ENCODE measurements at regions not wholly inside any gene's neighbourhood (a gene's known extent, or its start where the extent isn't known, plus 50 kb on each side); places are given as distances from the start of the nearest gene placed in this dataset.
A peak's percentile ranks its signal among the peaks of the same experiment; 100 is the strongest.

DNA sequence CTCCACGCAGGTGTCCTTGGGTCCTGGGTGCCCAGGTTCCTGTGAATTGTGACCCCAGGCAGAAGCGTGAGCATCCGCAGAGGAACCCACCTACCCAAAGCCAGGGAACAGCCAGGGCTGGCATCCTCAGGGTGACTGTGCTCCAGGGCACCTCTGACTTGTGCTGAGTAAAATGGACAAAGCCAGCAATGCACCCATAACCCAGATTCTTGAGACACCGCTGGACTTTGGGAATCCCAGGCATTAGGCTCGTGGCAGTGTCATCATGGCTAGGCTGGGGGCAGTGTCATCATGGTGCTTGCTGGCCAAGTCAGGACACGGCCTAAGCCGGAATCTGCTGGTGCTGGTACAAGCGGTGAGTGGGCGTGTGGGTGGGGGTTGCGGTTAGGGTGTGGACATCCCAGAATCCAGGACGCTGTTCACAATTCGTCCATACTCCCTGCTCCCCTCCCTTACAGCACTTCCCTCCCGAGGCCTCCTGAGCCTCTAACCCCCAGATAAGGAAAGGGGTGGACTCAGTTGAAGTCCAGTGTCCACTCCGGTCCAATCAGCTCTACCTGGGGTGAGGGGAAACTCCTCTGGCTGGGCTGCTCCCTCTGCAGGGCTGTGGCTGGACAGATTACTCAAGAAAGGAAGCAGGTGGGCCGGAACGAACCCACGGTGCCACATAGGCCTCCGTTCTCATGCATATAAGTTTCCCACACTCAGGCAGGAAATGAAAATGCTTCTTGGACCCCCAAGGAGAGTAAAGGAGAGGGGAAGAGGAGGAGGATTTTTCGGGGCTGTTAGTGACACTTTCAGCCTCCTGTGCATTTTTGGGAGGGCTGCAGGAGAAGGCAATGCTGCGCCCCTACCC lies 138.9 kb downstream of the SEC14L1 start (continued):
- TF ChIP-seq ZFP36L2 (CRISPR knock-in tag; IDR thresholded peaks at IDR 0.05) (0 out of 2 replicates have a peak, but pooled peaks have one; percentile 9), SNAPC2 (CRISPR knock-in tag; IDR thresholded peaks at IDR 0.05) (0 out of 2 replicates have a peak, but pooled peaks have one; percentile 45), ZKSCAN1 (IDR thresholded peaks at IDR 0.05; ENCODE audit: low read length) (no peak), ZNF839 (CRISPR knock-in tag; IDR thresholded peaks at IDR 0.05; ENCODE audit: borderline replicate concordance) (peak; percentile 85; the same call in 1 of the 2 replicates), ZFP37 (CRISPR knock-in tag; IDR thresholded peaks at IDR 0.05; ENCODE audit: borderline replicate concordance) (peak; percentile 78; the same call in 1 of the 2 replicates), AKAP8 (CRISPR knock-in tag; IDR thresholded peaks at IDR 0.05) (peak; percentile 92; the same call in 1 of the 2 replicates), ZNF496 (CRISPR knock-in tag; IDR thresholded peaks at IDR 0.05; ENCODE audit: insufficient replicate concordance) (no peak), ZNF547 (CRISPR knock-in tag; IDR thresholded peaks at IDR 0.05) (0 out of 2 replicates have a peak, but pooled peaks have one; percentile 73), POLR2A (IDR thresholded peaks at IDR 0.05; ENCODE audit: insufficient read depth in 1 of 2, low read depth in 2 of 2, low read length in 2 of 2) (peak in 1 of 2 experiments; percentile 64; a peak in 2 of 4 replicates), AGO1 (IDR thresholded peaks at IDR 0.05; ENCODE audit: low read depth, low read length, poor library complexity, severe bottlenecking) (no peak), HNRNPUL1 (IDR thresholded peaks at IDR 0.05; ENCODE audit: low read depth, low read length) (no peak), ZNF333 (CRISPR knock-in tag; IDR thresholded peaks at IDR 0.05; ENCODE audit: borderline replicate concordance) (peak; percentile 21; the same call in 1 of the 2 replicates), NFE2L1 (CRISPR knock-in tag; IDR thresholded peaks at IDR 0.05; ENCODE audit: borderline replicate concordance) (peak; percentile 77; the same call in 1 of the 2 replicates), REXO4 (CRISPR knock-in tag; IDR thresholded peaks at IDR 0.05; ENCODE audit: borderline replicate concordance) (no peak), ZNF225 (CRISPR knock-in tag; IDR thresholded peaks at IDR 0.05) (no peak), ZNF337 (CRISPR knock-in tag; IDR thresholded peaks at IDR 0.05; ENCODE audit: borderline replicate concordance, low read depth) (0 out of 2 replicates have a peak, but pooled peaks have one; percentile 32)
- TF ChIP-seq, protein P1, sequence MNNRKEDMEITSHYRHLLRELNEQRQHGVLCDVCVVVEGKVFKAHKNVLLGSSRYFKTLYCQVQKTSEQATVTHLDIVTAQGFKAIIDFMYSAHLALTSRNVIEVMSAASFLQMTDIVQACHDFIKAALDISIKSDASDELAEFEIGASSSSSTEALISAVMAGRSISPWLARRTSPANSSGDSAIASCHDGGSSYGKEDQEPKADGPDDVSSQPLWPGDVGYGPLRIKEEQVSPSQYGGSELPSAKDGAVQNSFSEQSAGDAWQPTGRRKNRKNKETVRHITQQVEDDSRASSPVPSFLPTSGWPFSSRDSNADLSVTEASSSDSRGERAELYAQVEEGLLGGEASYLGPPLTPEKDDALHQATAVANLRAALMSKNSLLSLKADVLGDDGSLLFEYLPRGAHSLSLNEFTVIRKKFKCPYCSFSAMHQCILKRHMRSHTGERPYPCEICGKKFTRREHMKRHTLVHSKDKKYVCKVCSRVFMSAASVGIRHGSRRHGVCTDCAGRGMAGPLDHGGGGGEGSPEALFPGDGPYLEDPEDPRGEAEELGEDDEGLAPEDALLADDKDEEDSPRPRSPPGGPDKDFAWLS (CRISPR knock-in tag; IDR thresholded peaks at IDR 0.05; ENCODE audit: borderline replicate concordance) = 0 out of 2 replicates have a peak, but pooled peaks have one; percentile 74
- TF ChIP-seq, protein P2, sequence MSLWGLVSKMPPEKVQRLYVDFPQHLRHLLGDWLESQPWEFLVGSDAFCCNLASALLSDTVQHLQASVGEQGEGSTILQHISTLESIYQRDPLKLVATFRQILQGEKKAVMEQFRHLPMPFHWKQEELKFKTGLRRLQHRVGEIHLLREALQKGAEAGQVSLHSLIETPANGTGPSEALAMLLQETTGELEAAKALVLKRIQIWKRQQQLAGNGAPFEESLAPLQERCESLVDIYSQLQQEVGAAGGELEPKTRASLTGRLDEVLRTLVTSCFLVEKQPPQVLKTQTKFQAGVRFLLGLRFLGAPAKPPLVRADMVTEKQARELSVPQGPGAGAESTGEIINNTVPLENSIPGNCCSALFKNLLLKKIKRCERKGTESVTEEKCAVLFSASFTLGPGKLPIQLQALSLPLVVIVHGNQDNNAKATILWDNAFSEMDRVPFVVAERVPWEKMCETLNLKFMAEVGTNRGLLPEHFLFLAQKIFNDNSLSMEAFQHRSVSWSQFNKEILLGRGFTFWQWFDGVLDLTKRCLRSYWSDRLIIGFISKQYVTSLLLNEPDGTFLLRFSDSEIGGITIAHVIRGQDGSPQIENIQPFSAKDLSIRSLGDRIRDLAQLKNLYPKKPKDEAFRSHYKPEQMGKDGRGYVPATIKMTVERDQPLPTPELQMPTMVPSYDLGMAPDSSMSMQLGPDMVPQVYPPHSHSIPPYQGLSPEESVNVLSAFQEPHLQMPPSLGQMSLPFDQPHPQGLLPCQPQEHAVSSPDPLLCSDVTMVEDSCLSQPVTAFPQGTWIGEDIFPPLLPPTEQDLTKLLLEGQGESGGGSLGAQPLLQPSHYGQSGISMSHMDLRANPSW (CRISPR knock-in tag; IDR thresholded peaks at IDR 0.05; ENCODE audit: borderline replicate concordance) = no peak
- TF ChIP-seq, protein P3, sequence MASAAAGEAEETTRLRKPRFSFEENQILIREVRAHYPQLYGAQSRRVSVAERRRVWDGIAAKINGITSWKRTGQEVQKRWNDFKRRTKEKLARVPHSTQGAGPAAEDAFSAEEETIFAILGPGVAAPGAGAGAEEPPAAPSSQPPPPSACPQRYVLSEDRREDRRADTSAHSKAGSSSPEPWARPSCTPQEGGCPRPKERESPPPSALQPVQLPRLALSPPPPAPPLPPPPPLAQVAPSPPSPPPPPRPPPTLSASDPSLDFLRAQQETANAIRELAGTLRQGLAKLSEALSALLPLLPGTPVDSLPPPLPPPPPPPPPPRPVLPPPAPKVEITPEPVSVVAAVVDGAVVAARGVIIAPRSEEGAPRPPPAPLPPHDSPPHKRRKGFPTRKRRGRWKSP (CRISPR knock-in tag; IDR thresholded peaks at IDR 0.05) = peak; percentile 90
- TF ChIP-seq, protein P4, sequence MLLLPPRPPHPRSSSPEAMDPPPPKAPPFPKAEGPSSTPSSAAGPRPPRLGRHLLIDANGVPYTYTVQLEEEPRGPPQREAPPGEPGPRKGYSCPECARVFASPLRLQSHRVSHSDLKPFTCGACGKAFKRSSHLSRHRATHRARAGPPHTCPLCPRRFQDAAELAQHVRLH (CRISPR knock-in tag; IDR thresholded peaks at IDR 0.05; ENCODE audit: borderline replicate concordance, low read depth) = peak; percentile 81; the same call in 1 of the 2 replicates

Data from HepG2 (cell line).